WERI-Rb-1 (cell line): ENCODE measurements at regions not wholly inside any gene's neighbourhood (a gene's known extent, or its start where the extent isn't known, plus 50 kb on each side); places are given as distances from the start of the nearest gene placed in this dataset.

ENCODE experiments used
- DNase-seq: peaks from one replicate; pipeline ENCODE4 v3.0.0-alpha.2; 2020
- H3K27ac ChIP-seq: fragments of 250-450 bp; sonication (Bioruptor Pico); 2 replicates; pipeline ENCODE4 v1.5.1; 2020; ENCODE audit warnings: mild to moderate bottlenecking, moderate library complexity
- H3K27me3 ChIP-seq: fragments of 250-450 bp; sonication (Bioruptor Pico); 2 replicates; pipeline ENCODE4 v1.5.1; 2021; ENCODE audit warnings: mild to moderate bottlenecking, low read depth, moderate library complexity; ENCODE audit not compliant: insufficient read depth, severe bottlenecking
- H3K36me3 ChIP-seq: fragments of 250-450 bp; sonication (Bioruptor Pico); 2 replicates; pipeline ENCODE4 v1.5.1; 2020; ENCODE audit warnings: mild to moderate bottlenecking, moderate library complexity
- H3K4me3 ChIP-seq: 2 replicates; pipeline ENCODE4 v1.5.1; 2011; ENCODE audit warnings: low read depth, mild to moderate bottlenecking, control low read depth, low read length
- H3K9me3 ChIP-seq: fragments of 250-450 bp; sonication (Bioruptor Pico); 2 replicates; pipeline ENCODE4 v1.5.1; 2021; ENCODE audit warnings: mild to moderate bottlenecking, moderate library complexity; ENCODE audit not compliant: severe bottlenecking
- TF ChIP-seq, protein P1 (sequence below): IDR thresholded peaks from 2 replicates; pipeline ENCODE4 v1.5.1; 2011; ENCODE audit warnings: low read depth, mild to moderate bottlenecking, control low read depth, inconsistent platforms, low read length

DNA sequence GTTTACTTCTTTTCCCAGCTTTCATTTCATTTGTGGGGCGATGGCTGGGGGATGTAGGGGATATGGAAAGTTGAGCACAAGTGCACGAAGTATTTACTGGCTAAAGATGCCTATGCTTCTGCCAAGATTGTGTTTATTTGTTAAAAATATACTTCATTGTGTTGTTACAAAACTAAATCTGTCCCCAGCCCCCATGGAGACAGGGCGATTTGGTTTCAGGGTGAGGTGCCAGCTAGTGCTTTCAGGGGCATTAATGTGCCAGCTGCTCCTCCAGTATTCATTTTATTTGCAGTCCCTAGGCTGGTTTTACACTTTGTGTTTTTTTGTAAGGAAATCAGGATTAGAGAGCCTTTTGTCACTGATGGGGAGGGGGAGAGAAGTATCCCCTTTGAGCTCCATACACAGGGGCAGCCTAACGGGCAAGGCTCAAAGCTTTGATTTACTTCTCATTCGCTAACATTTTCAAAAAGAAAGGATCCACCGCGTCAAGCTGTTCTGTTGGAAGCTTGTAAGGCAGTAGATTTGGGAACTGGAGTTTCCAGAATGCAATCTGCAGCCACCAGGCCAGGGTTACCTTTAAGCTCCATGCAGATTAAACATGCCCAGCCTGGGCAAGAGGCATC lies 198.7 kb upstream of the PLEKHG7 start:
- no peaks in the 10 kb centered on the region for H3K36me3 ChIP-seq
- H3K27me3 ChIP-seq = no peaks in the 10 kb centered on the region
- no peak overlapping the region for H3K27ac ChIP-seq
- no peak for DNase-seq
- no peaks in the 10 kb centered on the region for H3K9me3 ChIP-seq
- TF ChIP-seq, protein P1, sequence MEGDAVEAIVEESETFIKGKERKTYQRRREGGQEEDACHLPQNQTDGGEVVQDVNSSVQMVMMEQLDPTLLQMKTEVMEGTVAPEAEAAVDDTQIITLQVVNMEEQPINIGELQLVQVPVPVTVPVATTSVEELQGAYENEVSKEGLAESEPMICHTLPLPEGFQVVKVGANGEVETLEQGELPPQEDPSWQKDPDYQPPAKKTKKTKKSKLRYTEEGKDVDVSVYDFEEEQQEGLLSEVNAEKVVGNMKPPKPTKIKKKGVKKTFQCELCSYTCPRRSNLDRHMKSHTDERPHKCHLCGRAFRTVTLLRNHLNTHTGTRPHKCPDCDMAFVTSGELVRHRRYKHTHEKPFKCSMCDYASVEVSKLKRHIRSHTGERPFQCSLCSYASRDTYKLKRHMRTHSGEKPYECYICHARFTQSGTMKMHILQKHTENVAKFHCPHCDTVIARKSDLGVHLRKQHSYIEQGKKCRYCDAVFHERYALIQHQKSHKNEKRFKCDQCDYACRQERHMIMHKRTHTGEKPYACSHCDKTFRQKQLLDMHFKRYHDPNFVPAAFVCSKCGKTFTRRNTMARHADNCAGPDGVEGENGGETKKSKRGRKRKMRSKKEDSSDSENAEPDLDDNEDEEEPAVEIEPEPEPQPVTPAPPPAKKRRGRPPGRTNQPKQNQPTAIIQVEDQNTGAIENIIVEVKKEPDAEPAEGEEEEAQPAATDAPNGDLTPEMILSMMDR = no peak
- no peak overlapping the region for H3K4me3 ChIP-seq

DNA sequence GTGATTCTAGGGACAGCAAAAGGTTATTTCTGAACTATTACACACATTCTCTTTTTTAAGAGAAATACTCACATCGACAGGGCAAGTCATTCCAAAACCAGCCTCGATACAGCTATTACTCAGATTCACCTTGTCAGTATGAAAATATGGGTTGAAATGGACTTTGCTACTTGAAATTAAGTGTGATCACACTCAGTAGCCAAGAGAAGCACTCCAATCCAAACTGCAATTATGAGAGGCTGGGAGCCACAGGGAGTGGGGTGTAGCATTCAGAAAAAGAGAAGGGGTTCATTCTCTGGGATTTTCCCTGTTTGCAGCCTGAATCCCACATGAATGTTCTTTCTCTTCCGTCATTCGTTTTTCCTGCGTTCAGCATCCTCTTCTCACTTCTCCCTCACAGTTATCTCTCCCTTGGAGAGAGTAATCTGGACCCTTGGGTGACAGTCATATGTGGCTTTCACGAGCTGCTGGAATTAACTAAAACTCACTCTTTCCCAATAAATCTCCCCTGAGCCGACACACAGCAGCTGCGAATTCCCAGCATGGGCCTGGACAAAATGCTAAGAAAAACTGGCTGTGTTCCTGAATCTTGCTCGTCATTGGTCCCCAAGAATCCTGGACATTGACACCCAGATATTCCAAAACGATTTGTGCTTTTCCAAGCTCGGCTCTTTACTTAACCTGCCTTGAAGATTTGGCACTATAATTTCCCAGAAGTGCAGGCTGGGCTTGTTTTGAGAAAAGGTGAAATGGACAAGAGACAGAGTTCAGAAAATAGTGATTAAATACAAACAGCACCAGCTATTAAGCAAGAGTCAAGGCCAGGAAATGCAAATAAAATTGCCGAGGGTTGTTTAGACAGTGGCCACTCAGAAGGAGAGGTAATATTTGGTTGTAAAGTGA lies 199.5 kb upstream of the PLEKHG7 start:
- no peak overlapping the region for H3K4me3 ChIP-seq
- no peaks in the 10 kb centered on the region for H3K27me3 ChIP-seq
- H3K36me3 ChIP-seq = no peaks in the 10 kb centered on the region
- TF ChIP-seq, protein P1 = no peak
- H3K9me3 ChIP-seq = no peaks in the 10 kb centered on the region
- DNase-seq = no peak
- H3K27ac ChIP-seq = no peak overlapping the region

DNA sequence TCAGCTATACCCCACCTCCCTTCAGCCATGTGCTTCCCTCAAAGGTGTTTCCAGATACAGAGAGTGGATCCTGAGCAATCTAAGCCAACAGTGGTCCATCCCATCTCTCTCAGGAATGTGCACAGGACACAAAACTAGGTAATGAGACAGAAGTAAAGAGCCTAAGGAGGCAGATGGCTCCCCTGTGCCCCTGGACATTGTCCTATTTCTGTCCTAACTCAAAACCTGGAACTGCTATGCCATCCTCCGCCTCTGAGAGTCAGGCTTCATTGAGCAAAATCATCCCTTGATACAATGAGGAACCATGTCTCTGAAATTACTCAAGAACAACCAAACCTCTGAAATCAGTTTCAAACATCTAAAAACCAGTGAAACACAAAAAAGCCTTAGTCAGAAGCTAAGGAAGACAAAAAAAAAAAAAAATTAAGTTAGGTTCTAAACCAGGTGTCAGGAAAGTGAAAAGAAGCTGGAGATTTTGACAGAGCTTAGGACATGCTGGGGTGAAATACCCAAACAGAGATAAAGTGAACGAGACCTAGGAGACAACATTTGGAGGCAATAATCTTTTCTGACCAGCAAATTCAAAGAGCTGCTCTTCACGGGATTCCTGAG lies 200.3 kb upstream of the PLEKHG7 start:
- no peaks in the 10 kb centered on the region for H3K27me3 ChIP-seq
- no peaks in the 10 kb centered on the region for H3K36me3 ChIP-seq
- DNase-seq = no peak
- TF ChIP-seq, protein P1 = peak; percentile 36; the same call in 1 of the 2 replicates
- no peaks in the 10 kb centered on the region for H3K9me3 ChIP-seq
- H3K27ac ChIP-seq = no peak overlapping the region
- H3K4me3 ChIP-seq = no peak overlapping the region

DNA sequence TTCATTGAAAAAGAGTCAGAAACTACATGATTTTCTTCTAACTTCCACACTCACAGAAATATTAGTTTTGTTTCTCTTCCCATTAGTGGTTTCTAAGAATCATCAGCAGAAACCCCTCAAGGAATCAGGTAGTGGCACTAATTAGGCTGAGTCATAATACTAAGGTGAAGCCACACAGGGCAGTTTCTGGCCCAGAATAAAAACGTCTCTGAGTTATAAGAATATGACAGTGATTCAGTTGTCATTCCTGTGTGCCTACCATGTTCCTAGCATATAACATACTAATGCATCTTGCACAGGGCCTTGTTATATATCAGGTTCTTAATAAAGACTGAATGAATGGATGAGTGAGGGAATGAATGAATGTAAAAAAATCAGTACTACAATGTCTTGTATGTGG lies 206.0 kb upstream of the PLEKHG7 start:
- TF ChIP-seq, protein P1 = no peak
- no peaks in the 10 kb centered on the region for H3K9me3 ChIP-seq
- no peak overlapping the region for H3K27ac ChIP-seq
- DNase-seq = no peak
- no peaks in the 10 kb centered on the region for H3K27me3 ChIP-seq
- no peaks in the 10 kb centered on the region for H3K36me3 ChIP-seq
- no peak overlapping the region for H3K4me3 ChIP-seq

DNA sequence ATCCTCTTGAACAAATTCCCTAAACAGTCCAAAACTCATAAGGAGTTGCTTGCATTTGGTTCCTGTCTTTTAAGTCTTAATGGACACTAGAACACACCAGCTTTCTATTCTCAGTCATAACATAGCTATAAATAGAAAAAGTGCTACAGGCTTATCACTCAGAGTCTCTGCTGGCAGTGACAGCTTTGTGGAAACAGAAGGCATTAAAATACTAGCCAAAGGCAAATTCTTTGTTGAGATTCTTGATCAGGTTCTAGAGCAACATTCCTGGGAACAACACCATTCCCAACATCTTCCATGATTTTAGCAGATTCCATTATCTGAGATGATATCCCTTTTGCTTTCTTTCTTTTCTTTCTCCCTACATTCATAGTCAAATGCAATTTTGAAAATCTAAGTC lies 207.7 kb upstream of the PLEKHG7 start:
- no peaks in the 10 kb centered on the region for H3K27me3 ChIP-seq
- TF ChIP-seq, protein P1 = no peak
- H3K27ac ChIP-seq = no peak overlapping the region
- H3K9me3 ChIP-seq = no peaks in the 10 kb centered on the region
- H3K4me3 ChIP-seq = no peak overlapping the region
- DNase-seq = no peak
- no peaks in the 10 kb centered on the region for H3K36me3 ChIP-seq
